GM19397 (cell line): ENCODE measurements at regions not wholly inside any gene's neighbourhood (a gene's known extent, or its start where the extent isn't known, plus 50 kb on each side); places are given as distances from the start of the nearest gene placed in this dataset.
A peak's percentile ranks its signal among the peaks of the same experiment; 100 is the strongest.
"Not testable (repeated sequence)": the region's sequence is repeated elsewhere in the genome, so short reads cannot be mapped to it uniquely, and the experiment has no call there.

Source experiments
- ATAC-seq: cut with Tn5 transposase; IDR thresholded peaks from one replicate; pipeline ENCODE4 v1.9.1; 2021; ENCODE audit warnings: mild to moderate bottlenecking, moderate library complexity; ENCODE audit not compliant: unreplicated experiment

GRCh38 chr2:153308466-153308865 is 170.1 kb downstream of the RPRM start:
- no peak for ATAC-seq

DNA sequence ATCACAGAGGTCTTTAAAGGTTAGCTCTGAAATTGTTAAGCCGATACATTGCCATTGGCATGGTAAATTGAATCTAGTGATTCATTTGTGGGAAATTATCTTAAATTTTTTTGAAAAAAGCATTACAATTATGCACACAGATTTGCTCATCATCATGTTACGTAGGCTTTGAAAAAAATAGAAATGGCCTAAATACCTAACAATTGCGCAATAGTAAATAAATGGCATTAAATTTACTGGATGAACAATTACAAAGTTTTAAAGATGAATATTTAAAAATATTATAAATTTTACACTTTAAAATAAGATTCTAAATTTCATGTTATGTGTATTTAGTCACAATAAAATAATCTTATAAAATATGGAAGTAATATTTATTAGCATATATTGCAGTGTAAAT is 171.3 kb downstream of the RPRM start:
- ATAC-seq, result no peak

DNA sequence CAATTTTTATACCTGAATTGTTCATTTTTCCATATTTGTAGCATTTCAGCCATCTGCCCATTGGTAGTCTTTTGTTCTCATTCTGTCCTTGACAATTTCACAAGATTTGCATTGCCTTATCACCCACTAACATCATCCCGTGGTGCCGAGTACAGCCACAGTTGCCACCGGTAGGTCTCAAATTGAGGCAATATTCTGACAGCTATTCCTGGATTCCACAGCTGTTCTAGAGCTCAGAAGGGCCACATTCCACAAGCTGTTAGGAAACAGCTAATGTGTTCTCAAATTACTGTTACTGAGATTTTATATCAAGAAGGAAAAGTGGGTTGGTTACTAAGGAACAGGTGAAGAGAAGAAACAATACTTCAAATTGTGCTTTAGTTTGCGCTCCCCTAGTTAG is 178.8 kb downstream of the RPRM start:
- no peak for ATAC-seq

DNA sequence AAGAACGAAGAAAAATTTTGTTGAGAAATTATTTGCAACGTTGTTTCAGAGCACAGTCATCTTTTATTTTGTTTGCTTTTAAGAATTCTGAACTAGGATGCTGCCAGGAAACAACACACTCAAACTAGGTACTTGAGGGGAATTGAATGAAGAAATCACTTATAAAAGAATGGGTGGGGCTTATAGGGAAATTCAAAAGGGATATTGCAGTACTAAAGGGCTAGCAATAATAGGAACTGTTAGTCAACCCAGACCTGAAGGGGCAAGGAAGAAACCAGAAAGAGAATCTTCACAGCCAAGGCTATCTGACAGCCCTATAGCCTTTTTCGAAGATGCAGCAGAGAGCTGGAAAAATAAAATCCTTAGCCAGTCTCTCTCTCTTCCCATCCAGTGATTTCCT is 179.3 kb downstream of the RPRM start:
- no peak for ATAC-seq

DNA sequence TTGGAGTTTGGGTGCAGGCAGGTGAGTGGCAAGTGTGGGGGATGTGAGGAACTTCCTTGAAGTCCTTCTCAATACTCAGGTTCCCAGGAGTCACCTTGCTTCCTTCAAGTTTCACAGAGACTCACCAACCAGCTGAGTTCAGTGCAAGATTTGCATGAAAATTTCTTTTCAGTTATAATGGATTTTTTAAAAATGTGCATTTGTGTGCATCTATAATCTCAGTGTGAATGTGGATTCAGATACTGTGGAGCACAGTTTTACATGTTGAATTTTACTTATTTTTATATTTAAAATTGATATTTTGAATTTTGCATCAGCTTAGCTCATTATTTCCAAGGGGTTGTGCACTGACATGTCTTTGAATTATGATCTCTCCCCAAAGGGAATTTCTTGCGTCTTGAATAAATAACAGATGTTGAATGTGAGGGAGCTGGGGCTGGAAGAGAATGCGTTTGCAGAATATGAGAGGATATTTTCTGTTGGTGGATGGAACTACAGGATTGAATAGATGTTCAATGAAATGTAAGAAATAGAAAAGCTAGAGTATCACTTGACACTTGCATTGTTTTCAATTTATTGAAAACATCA is 184.3 kb downstream of the RPRM start:
- no peak for ATAC-seq

DNA sequence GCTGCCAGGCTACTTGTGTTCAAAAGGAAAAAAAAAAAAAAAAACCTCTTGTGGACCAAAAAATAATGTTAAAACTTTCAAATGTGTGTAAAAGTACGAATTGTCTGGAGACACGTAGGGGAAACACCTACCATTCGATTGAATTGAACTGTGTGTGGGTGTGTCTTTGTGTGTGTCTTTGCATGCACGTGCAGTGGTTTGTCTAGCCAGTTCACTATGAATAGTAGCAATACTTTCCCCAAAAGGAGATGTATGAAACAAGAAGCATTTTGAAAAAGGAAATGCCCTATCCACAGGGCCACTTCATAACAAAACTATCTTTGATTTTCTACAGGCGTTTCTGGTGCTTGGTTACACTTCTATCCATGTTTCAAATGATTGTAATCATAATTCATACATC is 186.8 kb downstream of the RPRM start:
- ATAC-seq, result no peak

DNA sequence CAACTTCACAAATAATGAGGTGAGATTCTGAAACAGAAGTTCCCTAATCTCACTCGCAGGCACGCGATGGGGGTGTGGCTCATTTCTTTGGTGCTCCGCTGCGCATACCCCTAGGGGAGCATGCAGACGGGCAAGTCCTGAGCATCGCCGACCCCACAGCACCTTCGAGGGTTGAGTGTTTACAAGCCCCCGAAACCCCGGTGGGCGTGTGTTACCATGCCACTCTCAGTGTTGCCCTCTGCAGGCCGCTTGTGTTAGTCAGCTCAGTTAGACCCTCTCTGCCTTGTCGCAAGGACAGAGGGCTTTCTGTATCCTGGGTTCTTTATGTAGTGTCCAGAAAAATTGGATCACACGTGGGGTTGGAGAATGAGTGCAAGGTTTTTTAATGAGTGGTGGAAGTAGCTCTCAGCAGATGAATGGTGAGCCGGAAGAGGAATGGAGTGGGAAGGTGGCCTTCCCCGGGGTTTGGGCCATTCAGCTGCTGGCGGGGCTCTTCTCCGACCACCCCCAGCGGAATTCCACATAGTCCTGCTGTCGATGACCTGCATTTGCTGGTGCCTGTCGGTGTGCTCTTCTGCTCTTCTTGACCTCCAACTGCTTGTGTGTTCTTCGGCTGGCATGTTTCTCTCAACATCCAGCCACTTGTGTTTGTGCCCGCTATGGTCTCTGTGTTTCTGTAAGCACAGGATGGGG is 191.3 kb downstream of the RPRM start:
- peak; percentile 67 for ATAC-seq

GRCh38 chr2:153268941-153269461 is 209.6 kb downstream of the RPRM start:
- no peak for ATAC-seq

DNA sequence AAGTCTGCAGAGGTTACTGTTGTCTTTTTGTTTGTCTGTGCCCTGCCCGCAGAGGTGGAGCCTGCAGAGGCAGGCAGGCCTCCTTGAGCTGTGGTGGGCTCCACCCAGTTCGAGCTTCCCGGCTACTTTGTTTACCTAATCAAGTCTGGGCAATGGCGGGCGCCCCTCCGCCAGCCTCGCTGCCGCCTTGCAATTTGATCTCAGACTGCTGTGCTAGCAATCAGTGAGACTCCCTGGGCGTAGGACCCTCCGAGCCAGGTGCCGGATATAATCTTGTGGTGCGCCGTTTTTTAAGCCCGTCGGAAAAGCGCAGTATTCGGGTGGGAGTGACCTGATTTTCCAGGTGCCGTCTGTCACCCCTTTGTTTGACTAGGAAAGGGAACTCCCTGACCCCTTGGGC is 221.7 kb downstream of the RPRM start:
- ATAC-seq, result not testable (repeated sequence)

GRCh38 chr2:153246636-153247035 is 231.9 kb downstream of the RPRM start:
- ATAC-seq, result not testable (repeated sequence)

- ATAC-seq, result peak; percentile 86
Measured at GRCh38 chr2:153235516-153235915, 243.0 kb downstream of the RPRM start.

- no peak for ATAC-seq
Measured at GRCh38 chr2:153232464-153232863, 246.1 kb downstream of the RPRM start.

- ATAC-seq, result no peak
Measured at GRCh38 chr2:153230977-153231376, 247.6 kb downstream of the RPRM start.

DNA sequence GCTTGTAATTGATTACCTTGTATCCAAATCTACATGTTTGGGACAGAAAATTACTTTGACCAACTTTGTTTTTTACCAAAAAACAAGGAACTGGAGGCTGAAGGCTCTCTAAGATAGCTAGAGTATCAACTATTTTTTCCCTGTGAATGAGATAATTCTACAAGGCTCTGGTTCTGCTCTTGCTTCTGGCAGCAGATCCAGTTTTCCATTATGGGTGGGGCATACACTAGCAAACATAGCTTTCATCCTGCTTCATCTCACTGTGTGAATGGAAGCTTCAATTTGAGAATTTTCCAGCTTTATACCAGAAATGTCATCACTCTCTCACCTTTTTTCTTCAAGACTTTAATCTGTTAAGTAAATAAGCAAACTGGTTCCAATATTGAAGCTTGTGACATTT is 249.7 kb downstream of the RPRM start:
- ATAC-seq, result no peak

DNA sequence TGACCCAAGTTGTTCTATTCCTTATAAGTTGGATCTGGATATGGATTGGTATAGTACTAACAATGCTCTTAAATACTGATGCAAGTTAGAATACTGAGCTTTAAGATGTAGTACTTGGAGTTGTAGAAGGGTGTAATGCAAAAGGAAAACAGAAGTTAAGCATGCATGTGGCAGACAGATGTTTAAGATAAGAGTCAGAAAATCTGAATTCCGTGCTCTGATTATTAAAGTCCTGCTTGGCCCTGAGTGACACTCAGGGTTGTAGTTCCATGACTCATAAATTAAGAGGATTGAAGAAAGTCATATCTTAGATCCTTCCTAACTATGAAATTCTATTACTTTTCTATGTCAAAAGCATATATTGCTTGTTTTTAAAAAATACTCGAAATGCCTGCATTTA is 250.6 kb downstream of the RPRM start:
- ATAC-seq, result no peak

DNA sequence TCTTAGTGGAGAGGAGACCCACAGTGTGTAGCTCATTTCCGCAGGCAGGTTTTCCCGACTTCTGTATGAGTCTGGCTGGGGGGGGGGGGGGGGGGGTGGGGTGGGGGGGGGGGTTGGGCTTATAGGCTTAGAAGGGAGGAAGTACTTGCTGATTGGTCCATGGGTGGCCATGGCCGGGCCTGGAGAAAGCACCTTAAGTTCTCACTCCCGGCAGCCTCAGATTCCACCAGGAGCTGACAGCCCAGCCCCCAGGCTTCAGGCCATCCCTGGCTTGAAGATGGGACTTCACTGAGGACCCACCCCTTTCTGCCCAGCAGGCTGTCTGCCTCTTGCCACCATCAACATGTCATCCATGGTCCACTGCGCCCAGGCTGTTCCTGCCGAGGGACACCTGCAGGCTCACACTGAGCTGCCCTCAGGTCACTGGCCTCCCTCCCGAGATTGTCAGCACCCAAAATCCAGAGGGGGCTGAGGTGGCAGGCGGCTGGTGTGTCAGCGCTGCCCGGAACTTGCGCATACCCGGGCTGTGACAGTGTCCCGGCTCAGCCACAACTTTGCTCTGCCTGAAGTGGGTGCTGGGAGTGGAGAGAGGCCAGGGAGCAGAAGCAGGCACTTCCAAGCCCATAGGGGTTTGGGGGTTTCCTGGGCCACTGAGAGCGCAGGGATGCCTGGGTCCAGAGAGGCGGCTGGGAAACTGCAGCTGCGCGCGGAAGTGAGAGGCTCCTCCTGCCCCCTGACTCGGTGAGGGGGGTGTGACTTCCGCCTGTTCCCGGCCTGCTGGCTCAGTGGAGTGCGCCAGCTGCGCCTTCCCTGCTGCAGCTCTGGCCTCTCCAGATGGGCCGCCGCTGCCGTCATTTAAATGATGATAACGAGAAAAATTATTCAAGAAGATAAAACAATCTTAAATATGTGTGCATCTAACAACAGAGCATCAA is 256.1 kb downstream of the RPRM start:
- ATAC-seq, result no peak

DNA sequence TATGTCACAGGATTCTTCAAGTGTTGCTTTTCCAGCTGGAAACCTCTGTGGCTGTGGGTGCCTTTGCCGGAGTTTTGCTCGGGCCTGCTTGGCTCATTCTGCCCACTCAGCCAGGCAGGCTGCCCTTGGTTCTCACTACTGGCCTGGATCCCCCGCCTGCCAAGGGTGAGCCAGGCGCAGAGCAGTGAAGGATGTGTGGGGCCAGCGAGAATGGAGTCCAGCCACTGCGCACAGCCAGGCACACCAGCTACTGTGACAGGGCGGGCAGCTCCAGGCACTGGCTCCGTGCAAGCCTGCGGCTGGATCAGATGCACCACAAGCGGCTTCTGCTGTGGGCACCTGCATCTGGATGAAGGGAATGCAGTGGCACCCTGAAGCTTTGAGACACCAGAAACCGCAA is 257.1 kb downstream of the RPRM start:
- no peak for ATAC-seq

GRCh38 chr2:153221087-153221486 is 257.5 kb downstream of the RPRM start:
- no peak for ATAC-seq

- ATAC-seq, result no peak
Measured at GRCh38 chr2:153218851-153219250, 259.7 kb downstream of the RPRM start.

DNA sequence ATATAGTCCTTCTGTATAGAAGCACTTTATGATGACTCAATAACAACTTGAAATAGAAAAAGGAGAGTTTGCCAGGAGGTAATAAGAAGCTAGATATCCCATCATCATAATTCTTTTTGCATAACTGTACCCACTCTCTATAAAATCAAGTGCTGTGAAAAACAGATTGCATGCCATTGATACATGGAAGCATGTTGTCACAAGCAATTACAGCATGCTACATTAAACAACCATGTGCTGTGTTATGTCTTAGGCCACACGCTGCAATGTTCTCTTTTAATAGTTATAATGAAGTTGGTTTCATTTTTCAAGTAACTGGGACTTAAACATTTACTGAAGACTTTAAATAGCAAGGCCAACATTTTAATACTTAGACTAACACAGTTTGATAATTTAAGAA is 264.2 kb downstream of the RPRM start:
- no peak for ATAC-seq

GRCh38 chr2:153213022-153213421 is 265.5 kb downstream of the RPRM start:
- no peak for ATAC-seq
